GM18517 (cell line): ENCODE measurements at regions not wholly inside any gene's neighbourhood (a gene's known extent, or its start where the extent isn't known, plus 50 kb on each side); places are given as distances from the start of the nearest gene placed in this dataset.
"Not testable (repeated sequence)": the region's sequence is repeated elsewhere in the genome, so short reads cannot be mapped to it uniquely, and the experiment has no call there.

Source experiments
- ATAC-seq: cut with Tn5 transposase; IDR thresholded peaks from one replicate; pipeline ENCODE4 v1.9.1; 2021; ENCODE audit warnings: mild to moderate bottlenecking, moderate library complexity; ENCODE audit not compliant: unreplicated experiment

DNA sequence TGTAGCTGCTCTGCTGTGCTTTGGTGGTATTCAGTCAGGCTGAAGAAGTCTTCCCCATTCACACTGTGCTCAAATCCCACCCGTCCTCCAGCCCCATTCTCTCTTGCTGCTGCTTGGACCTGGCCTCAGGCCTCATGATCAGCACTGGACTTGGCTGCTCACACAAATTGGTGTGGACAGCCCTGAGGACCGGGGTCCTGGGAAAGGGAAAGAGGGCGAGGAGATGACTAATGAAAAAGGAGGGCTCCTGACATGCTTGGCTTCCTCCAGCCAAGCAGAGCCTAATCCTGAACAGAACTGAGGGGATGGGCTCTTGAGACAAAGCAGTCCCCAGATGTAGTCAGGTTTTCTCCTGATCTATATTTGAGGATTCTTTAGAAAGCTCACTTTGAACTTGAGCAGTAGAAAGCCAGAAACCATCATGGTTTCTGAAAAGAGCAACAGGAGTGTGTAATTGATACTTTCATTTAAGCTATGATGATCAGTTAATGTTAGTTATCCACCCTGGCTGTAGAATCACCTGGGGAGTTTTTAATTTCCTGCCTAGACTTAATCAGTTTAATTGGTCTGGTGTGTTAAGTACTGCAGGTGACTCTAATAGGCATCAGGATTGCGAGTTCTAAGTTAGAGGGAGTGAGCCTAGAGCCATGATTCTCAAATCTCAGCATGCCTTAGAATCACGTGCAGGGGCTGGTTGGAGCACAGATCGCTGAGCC, 79.4 kb upstream of the THBS1 start:
- no peak for ATAC-seq

GRCh38 chr15:39502082-39502447, 78.8 kb upstream of the THBS1 start:
- no peak for ATAC-seq

- ATAC-seq: no peak
Measured at GRCh38 chr15:39502611-39503195, 78.2 kb upstream of the THBS1 start.

- ATAC-seq: no peak
Measured at GRCh38 chr15:39503526-39503925, 77.4 kb upstream of the THBS1 start.

- ATAC-seq: no peak
Measured at GRCh38 chr15:39504808-39505207, 76.1 kb upstream of the THBS1 start.

DNA sequence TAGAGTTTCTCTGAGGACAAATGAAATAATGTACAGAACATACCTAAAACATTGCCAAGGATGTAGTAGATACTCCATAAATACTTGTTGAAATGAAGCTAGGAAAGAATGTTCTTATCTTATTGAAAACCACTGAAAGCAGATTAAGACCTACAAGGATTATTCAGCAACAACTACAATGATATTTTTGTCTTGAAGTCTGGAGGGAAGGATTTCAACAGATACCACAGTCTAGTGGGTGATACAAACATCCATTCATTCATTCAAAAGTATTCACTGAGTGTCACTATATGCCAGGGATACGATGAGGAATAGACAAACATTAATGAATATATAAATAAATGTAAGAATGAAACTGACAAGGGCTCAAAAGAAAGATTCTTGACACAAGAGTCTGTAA, 74.7 kb upstream of the THBS1 start:
- no peak for ATAC-seq

DNA sequence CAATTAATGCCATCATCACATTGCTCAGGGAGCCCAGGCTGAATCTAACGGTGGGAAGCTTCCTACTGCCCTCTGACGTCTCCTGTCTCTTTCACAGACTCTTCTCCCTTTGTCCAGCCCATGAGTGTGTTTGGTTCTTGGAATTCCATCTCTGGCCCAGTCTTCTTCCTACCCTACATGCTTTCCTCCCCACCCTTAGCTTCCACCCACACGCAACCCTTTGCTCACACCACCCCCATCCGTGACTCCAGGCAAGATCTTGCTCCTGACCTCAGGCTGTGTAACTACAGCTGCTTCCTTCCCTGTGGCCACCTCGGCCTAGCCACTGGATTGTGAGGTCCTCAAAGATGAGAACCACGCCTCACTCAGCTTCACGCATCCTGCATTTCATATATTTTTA, 72.3 kb upstream of the THBS1 start:
- ATAC-seq: no peak

DNA sequence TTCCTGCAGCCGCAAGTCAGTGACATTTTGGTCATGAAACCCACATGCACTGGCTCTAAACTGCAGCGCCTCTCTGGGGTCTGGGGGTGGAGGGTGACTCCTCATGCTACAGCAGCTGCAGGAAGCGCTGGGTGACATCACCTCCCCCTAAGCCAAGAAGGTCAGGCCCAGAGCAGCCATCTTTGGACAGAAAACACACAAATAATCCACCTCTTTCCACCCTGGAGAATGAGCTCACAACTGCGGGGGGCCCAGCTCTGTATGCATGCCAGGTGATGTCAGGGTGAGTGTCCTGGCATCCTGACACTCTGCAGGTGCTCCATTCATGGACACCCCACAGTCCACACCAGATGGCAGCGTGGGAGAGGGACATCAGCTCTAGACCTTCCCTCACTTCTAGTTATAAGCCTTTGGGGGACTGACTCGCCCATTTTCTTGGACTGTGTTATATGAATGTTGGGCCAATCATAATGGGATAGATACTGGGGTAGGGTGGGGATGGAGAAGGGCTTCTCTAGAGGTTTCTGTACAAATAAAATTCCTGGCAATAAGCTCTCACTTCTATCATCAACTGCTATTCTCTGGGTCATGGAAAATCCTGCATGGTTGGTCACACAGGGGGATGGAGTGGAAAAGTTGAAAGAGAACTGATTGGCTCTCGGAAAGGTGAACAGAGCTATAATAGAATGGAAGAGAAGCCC, 70.7 kb upstream of the THBS1 start:
- no peak for ATAC-seq

- no peak for ATAC-seq
Measured at GRCh38 chr15:39511000-39511915, 69.6 kb upstream of the THBS1 start.

GRCh38 chr15:39511916-39512260, 69.0 kb upstream of the THBS1 start:
- ATAC-seq: no peak

- no peak for ATAC-seq
Measured at GRCh38 chr15:39512643-39513042, 68.2 kb upstream of the THBS1 start.

GRCh38 chr15:39513936-39514335, 66.9 kb upstream of the THBS1 start:
- ATAC-seq: no peak

- no peak for ATAC-seq
Measured at GRCh38 chr15:39514933-39515332, 65.9 kb upstream of the THBS1 start.

DNA sequence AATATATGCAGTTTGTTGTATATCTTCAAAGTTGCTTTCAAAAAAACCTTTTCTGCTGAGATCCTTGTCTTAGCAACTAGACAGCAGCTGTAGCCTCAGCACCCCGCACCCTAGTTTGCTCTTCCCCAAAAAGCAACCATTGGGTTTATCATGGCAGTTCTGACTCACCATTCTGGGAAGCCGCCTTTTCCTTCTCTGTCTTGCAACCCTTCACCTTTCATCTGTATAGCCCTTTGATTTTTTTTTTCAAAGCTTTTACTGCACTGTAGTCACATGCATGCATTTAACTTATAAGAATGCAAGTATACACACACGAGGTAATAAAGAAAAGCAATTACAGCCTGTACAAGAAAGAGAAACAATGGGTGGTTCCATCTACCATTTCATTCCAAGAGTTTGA, 65.1 kb upstream of the THBS1 start:
- no peak for ATAC-seq

DNA sequence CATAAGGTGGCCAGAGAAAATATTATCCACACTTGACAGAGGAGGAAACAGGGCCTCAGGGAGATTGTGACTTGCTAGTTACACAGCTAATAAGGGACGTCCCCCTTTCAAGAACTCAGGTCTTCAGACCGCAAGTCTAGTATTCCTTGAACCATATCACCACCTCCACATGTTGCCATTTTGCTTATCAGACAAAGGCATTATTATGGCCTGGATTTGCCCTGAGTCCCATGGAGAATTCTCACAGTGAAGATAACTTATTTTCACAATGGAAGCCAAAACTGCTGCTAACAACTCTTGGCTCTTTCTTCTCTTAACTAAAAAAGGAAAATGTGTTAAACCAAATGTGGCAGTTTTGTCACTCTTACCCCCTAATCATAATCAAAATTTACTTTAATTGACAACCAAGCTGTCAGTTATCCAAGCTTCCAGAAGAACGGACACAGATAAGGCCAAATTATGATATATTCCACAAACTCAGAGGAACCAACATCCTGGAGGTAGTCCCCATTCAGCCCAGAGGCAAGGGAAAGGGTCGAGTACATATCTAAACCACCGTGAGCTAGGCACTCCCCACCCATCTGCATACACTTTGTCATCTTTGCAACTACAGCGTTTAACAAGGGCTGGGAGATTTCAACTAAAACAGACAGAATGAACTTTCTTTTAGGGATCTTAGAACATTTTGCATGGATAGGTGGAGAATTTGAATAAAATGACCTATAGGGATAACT, 63.6 kb upstream of the THBS1 start:
- no peak for ATAC-seq

GRCh38 chr15:39523968-39524367, 56.9 kb upstream of the THBS1 start:
- not testable (repeated sequence) for ATAC-seq

GRCh38 chr15:39529457-39529856, 51.4 kb upstream of the THBS1 start:
- ATAC-seq: no peak

DNA sequence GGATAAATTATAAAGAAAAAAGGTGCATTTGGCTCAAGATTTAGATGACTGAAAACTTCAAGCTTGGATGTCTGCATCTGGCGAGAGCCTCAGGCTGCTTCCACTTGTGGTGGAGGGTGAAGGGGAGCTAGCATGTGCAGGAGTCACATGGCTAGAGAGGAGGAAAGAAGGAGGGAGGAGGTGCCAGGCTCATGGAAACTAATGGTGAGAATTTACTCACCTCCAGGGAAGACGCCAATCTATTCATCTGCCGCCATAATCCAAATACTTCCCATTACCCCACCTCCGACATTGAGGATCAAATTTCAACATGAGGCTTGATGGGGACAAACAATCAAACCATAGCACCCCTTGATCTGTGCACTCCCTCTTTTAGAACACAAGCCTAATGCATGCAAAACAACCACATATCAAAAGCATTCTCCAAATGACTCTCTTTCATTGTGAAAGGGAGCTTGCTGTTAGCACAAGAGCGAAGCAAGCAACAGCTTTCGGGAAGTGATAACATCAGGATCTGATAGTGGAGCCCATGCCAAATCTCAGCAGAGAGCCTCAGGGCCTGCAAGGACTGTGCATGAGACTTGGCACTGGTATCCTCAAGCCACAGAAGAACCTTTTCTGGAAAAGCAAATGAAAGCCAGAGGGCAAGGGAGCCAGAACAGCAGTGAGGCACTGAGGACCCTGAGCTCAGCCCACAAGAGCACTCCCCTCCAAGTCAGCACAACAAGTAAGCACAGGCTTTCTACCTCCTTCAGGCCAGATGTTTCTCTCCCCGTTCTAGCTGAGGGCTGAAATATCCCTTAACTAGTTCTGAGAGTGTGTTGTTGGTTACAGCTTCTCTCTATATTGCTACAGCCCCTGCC, 50.2 kb upstream of the THBS1 start:
- ATAC-seq: no peak
